Panc1 (cell line): ENCODE measurements at regions not wholly inside any gene's neighbourhood (a gene's known extent, or its start where the extent isn't known, plus 50 kb on each side); places are given as distances from the start of the nearest gene placed in this dataset.

Experiments
- CTCF ChIP-seq: fragments of 450-650 bp; IDR thresholded peaks from 2 replicates; pipeline ENCODE4 v1.5.1; 2017; ENCODE audit warnings: mild to moderate bottlenecking
- POLR2AphosphoS5 ChIP-seq: IDR thresholded peaks from 2 replicates; pipeline ENCODE4 v1.6.1; 2012; ENCODE audit warnings: mild to moderate bottlenecking, low read depth, low read length, moderate library complexity

- TF ChIP-seq CTCF (no peak), POLR2AphosphoS5 (no peak)
Measured at GRCh38 chrX:114166601-114167000, 417.3 kb upstream of the HTR2C start.
